Thoracic aorta (tissue), 2 donors: ENCODE measurements at regions not wholly inside any gene's neighbourhood (a gene's known extent, or its start where the extent isn't known, plus 50 kb on each side); places are given as distances from the start of the nearest gene placed in this dataset.

Experiments
- ATAC-seq: fragments of 150-250 bp; one replicate; pipeline ENCODE4 v1.8.0; 2017; ENCODE audit warnings: low read depth; ENCODE audit not compliant: insufficient number of reproducible peaks, low FRiP score
- DNase-seq: peaks from one replicate; pipeline ENCODE4 v3.0.0-alpha.2; 2020; ENCODE audit warnings: low spot score
- H3K27ac ChIP-seq, 2 donors: fragments of 200-600 bp; sonication (generic); 1 replicate in 1 of 2; 2 replicates in 1 of 2; pipeline ENCODE4 v1.5.1; 2016; ENCODE audit warnings: mild to moderate bottlenecking in 2 of 2, moderate library complexity in 2 of 2
- H3K27me3 ChIP-seq: fragments of 200-600 bp; sonication (generic); replicated peaks from 2 replicates; pipeline ENCODE4 v1.6.0; 2016; ENCODE audit warnings: mild to moderate bottlenecking; ENCODE audit not compliant: insufficient read depth
- H3K36me3 ChIP-seq: fragments of 200-600 bp; sonication (generic); one replicate; pipeline ENCODE4 v1.5.1; 2016
- H3K4me1 ChIP-seq, 2 donors: fragments of 200-600 bp; sonication (generic); 1 replicate in 1 of 2; 2 replicates in 1 of 2; pipeline versions ENCODE4 v1.5.1 to v1.6.0; 2016; ENCODE audit warnings: low read depth in 2 of 2, mild to moderate bottlenecking in 1 of 2; ENCODE audit not compliant: control insufficient read depth in 1 of 2
- H3K4me3 ChIP-seq: fragments of 200-600 bp; sonication (generic); 2 replicates; pipeline ENCODE4 v1.5.1; 2016; ENCODE audit warnings: mild to moderate bottlenecking
- H3K9me3 ChIP-seq: fragments of 200-600 bp; sonication (generic); 2 replicates; pipeline ENCODE4 v1.5.1; 2016
- CTCF ChIP-seq: fragments of 200-600 bp; sonication (generic); IDR thresholded peaks from one replicate; pipeline ENCODE4 v1.5.1; 2019; ENCODE audit warnings: antibody characterized with exemption

DNA sequence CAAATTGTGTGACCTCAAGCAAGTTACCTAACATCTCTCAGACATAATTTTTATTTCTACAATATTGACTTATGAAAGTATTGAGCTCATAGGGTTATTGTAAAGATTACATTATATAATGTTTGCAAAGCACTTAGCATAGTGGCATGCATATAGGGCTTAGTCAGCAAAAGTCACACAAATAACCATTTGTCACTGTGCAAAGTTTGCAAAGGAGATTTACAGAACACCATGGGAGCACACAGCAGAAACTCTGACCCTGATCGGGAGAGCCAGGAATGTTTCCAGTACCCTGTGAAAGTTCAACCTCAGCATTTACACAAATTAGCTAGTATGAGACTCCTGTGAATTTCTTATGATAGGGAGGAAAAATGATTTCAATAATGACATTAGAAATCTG is 804.6 kb upstream of the RAG2 start:
- Histone ChIP-seq H3K4me1 (no peaks in the 10 kb centered on the region), H3K4me3 (no peak overlapping the region), H3K36me3 (no peaks in the 10 kb centered on the region), H3K9me3 (no peaks in the 10 kb centered on the region), H3K27ac (no peak overlapping the region), H3K27me3 (no peaks in the 10 kb centered on the region)
- no peak for DNase-seq
- TF ChIP-seq CTCF = no peak
- ATAC-seq = no peak

- no peaks in the 10 kb centered on the region for H3K4me1 ChIP-seq
- H3K4me3 ChIP-seq = no peak overlapping the region
- ATAC-seq (no peak), DNase-seq (no peak)
- no peaks in the 10 kb centered on the region for H3K27me3 ChIP-seq
- H3K9me3 ChIP-seq = peaks cover 6% of the 10 kb centered on the region
- TF ChIP-seq CTCF = no peak
- no peak overlapping the region for H3K27ac ChIP-seq
- H3K36me3 ChIP-seq = no peaks in the 10 kb centered on the region
Observed at GRCh38 chr11:37394236-37394870, 796.3 kb upstream of the RAG2 start.

DNA sequence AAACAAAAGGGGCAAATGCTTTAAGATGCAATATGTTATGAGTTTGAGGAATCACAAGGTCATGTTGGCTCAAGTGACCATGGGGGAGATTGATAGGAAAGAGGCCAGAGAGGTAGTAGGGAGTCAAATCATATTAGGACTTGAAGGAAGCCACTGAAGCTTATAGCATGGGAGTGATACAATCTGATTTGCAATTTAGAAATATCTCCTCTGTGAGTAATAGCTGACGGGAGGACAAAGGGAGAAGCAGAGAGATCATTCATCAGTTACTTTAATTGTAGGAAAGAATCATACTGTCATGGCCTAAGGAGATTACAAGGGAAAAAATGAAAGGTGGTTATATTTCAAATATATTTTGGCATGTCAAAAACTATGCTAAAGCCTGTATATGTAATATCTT is 793.6 kb upstream of the RAG2 start:
- no peak overlapping the region for H3K27ac ChIP-seq
- no peaks in the 10 kb centered on the region for H3K36me3 ChIP-seq
- H3K27me3 ChIP-seq = no peaks in the 10 kb centered on the region
- no peak for DNase-seq
- peaks cover 6% of the 10 kb centered on the region for H3K9me3 ChIP-seq
- no peak overlapping the region for H3K4me3 ChIP-seq
- no peaks in the 10 kb centered on the region for H3K4me1 ChIP-seq
- no peak for ATAC-seq
- no peak for TF ChIP-seq CTCF

DNA sequence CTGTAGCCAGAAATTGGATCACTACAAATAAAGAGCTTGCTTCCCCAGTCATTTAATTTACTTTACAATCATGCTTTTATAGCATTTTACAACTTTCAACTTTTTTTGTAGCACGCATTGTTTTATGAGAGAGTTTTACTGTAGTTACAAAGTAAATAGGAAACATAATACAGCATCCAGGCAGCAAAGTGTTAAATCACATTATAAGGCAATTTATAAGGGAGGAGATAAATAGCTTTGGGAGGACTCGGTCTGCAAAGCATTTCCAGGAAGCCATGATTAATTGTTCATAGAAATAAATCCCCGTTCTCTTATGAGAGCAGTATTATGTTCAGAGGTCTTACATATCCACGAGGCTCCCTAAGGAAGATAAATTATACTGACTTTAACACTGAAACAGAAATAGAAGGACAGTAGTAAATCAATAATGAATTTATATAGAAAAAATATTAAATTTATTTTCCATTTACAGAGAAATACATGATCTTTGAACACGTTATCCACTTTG is 792.6 kb upstream of the RAG2 start:
- no peaks in the 10 kb centered on the region for H3K36me3 ChIP-seq
- TF ChIP-seq CTCF = no peak
- no peak overlapping the region for H3K4me3 ChIP-seq
- no peaks in the 10 kb centered on the region for H3K27me3 ChIP-seq
- peaks cover 6% of the 10 kb centered on the region for H3K9me3 ChIP-seq
- DNase-seq = no peak
- no peaks in the 10 kb centered on the region for H3K4me1 ChIP-seq
- ATAC-seq = no peak
- no peak overlapping the region for H3K27ac ChIP-seq

GRCh38 chr11:37378958-37379357 is 780.9 kb upstream of the RAG2 start:
- Histone ChIP-seq H3K27me3 (no peaks in the 10 kb centered on the region), H3K27ac (no peak overlapping the region), H3K4me1 (no peaks in the 10 kb centered on the region), H3K4me3 (no peak overlapping the region), H3K9me3 (no peaks in the 10 kb centered on the region), H3K36me3 (no peaks in the 10 kb centered on the region)
- DNase-seq (no peak), ATAC-seq (no peak)
- no peak for TF ChIP-seq CTCF
